HG03460 (cell line): ENCODE measurements at regions not wholly inside any gene's neighbourhood (a gene's known extent, or its start where the extent isn't known, plus 50 kb on each side); places are given as distances from the start of the nearest gene placed in this dataset.
"Not testable (repeated sequence)": the region's sequence is repeated elsewhere in the genome, so short reads cannot be mapped to it uniquely, and the experiment has no call there.

Experiments
- ATAC-seq: cut with Tn5 transposase; IDR thresholded peaks from one replicate; pipeline ENCODE4 v1.9.1; 2021; ENCODE audit not compliant: unreplicated experiment

- no peak for ATAC-seq
Observed at GRCh38 chr4:127400276-127400675, 232.5 kb upstream of the INTU start.

DNA sequence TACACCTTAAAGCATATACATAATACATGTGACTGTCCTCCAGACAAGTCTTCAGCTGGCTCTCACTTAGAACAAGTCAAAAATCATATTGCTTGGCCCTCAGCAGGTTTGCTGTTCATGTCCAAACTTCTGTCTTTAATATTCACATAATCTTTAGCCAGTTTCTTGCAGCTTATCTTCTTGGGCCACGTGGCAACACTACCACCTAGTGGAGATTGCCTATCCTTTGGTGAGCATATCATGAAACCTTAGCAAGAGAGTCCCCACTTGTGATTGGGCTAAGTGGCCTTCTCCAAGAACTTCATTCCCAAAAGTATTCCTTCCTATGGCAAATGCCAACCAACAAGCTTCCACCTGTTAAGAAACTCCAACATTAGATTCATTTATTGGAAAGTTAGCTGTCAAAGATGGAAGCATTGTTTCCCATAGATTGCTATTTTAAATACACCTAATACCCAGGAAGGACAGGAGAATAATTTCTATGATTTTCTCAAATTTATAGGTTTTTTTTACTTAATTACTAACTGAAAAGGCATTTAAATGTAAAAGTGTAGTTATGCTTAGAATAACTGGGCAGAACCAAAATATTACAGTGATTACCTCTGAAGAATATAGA, 231.9 kb upstream of the INTU start:
- peak; percentile 87 for ATAC-seq

GRCh38 chr4:127403471-127404084, 229.2 kb upstream of the INTU start:
- ATAC-seq, result no peak

DNA sequence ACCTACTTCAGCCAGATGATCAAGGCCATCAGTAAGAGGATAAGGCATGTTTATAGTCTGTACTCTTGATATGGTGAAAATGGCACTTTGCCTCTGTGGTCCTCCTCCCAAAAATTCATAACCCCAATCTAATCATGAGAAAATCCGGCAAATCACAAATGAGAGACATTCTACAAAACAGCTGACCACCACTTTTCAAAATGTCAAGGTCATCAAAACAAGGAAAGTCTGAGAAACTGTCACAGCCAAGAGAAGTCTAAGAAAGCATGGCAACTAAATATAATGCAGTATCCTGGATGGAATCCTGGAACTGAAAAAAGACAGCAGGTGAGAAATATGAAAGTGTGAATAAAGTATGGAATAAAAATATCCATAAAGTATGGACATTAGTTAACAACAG, 226.6 kb upstream of the INTU start:
- no peak for ATAC-seq

DNA sequence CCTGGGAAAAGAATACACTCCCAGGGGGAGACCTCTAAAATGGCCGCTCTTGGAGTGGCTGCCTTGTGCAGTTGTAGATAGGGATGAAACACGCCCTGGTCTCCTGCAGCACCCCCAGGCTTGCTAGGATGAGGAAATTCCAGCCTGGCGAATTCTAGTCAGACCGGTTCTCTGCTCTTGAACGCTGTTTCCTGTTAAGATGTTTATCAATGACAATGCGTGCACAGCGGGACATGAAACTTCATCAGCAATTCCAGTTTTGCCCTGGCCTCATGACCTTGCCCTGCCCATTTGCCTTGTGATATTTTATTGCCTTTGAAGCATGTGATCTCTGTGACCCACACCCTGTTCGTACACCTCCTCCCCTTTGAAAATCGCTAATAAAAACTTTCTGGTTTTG, 225.2 kb upstream of the INTU start:
- ATAC-seq, result not testable (repeated sequence)

DNA sequence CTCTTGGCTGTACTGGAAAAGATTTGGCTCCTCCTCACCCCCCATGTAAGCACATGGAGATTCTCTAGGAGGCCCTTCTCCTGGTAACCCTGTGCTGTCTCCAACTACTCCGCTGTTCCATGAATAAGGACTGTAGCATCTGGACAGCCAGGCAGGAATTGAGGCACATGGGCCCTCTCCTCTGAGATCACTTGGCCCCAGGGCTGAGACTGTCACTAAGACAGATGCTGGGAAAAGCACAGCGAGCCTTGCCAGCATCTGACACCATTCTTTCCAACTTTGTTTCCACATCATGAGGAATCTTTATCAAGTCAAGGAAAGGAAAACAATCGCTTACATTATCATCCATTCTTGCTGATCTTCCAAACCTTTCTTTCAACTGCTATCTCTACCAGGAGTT, 222.6 kb upstream of the INTU start:
- no peak for ATAC-seq

GRCh38 chr4:127410644-127411043, 222.1 kb upstream of the INTU start:
- no peak for ATAC-seq

- ATAC-seq, result no peak
Observed at GRCh38 chr4:127414951-127415606, 217.7 kb upstream of the INTU start.

GRCh38 chr4:127416115-127416514, 216.6 kb upstream of the INTU start:
- ATAC-seq, result no peak

DNA sequence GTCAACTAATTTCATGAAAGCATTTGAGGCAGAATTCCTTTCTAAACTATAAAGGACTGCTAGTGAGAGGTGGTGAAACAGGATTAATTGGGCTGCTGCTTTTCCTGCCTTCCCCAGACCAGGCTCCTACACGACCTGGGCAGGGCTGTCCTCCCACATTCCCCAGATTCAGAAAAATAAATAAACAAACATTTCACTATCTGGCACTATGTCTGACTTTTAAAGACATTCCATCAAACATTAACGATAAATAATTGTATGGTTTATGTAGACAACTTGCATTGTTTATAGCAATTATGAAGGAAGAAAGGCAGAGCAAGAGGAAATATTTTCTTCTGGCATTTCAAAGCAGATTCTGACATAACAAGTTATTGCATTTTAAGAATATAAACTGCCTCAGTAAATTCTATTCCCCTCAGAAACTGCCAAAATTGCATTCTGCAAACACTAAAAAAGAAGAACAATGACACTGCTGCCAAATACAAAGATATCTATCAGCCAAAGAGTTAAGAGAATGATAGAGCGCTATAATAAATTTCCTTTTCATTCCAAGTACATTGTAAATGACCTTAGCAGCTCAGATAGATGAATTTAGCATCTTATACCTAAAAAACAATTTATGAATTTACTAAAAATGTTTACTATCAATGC, 214.7 kb upstream of the INTU start:
- no peak for ATAC-seq

GRCh38 chr4:127419431-127419830, 213.3 kb upstream of the INTU start:
- ATAC-seq, result no peak

GRCh38 chr4:127421437-127421836, 211.3 kb upstream of the INTU start:
- ATAC-seq, result no peak

DNA sequence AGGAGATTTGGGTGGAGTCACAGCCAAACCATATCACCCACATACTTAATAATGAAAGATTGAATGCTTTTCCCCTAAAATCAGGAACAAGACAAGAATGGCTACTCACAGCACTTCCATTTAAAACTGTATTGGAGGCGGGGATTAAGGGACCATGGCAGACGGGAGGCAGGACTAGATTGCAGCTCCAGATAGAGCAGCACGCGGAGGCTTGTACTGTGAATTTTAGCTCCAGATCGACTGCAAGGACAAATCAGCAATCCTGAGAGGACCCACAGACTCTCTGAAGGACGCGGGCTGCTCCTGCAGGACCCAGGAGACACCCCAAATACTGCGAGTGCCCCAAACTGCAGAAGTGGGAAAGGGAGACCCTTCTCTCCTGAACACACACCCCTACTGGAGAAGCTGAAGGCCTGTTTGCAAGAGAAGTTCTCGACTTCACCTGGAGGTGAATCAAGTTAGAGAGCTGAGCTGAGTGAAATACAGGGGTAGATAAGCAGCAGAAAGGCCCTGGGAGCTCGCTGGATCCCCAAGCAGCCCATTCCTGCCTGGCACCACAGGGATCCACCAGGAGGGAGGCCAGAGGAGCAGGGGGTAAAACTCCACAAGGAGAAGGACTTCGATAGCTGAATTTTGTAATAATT, 207.4 kb upstream of the INTU start:
- no peak for ATAC-seq

GRCh38 chr4:127425851-127426250, 206.9 kb upstream of the INTU start:
- no peak for ATAC-seq

DNA sequence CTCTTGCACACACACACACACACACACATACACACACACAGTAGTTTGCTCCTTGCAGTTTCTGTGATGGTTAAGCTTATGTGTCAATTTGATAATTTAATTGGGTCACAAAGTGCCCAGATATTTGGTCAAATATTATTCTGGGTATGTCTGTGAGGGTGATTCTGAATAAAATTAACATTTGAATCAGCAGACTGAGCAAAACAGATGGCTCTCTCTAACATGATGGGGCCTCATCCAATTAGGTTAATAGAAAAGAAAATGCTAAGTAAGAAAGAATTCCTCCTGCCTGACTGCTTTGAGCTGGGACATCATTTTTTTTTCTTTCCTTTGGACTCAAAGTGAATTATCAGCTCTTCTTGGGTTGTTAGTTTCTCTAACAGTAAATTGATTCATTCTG, 191.2 kb upstream of the INTU start:
- no peak for ATAC-seq

- no peak for ATAC-seq
Observed at GRCh38 chr4:127445471-127445870, 187.3 kb upstream of the INTU start.

- ATAC-seq, result no peak
Observed at GRCh38 chr4:127446427-127446885, 186.3 kb upstream of the INTU start.

DNA sequence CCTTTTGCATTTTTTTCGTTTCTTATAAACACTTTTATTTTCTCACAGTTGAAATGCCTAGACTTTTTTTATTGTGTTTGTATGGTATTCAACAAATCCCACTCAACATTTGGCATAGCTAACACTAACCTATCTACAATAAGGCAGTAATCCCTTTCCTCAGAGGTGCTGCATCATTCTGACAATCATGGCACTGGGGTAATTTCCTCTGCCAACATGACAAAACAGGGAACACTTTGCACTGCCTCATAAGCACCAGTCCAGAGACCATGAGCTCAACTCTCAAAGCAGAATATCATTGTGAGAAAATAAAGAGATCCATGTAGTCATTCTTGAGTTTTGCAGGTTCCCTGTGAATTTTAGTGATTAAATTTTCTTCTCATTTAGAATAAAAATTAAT, 183.8 kb upstream of the INTU start:
- no peak for ATAC-seq

- no peak for ATAC-seq
Observed at GRCh38 chr4:127449449-127449848, 183.3 kb upstream of the INTU start.

GRCh38 chr4:127450276-127450675, 182.5 kb upstream of the INTU start:
- no peak for ATAC-seq

GRCh38 chr4:127463883-127464282, 168.9 kb upstream of the INTU start:
- no peak for ATAC-seq

DNA sequence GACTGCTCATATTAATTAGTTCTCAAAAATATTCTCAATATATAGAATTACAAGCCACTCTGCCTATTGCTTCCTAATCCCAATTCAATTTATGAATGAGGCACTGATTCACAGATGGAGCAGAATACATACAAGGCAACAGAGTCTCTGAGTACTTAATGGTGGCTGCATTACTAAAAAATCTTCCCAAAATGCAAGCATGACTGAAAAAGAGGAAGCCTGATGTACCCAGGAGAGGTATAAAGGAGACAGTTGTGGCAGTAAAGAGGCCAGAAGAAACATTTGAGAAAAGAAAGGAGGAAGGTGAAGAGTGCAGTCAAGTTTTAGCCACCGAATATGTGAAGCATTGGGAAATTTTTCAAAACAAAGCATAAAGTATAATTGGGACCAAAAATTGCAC, 163.2 kb upstream of the INTU start:
- no peak for ATAC-seq
